GM21717 (cell line): ENCODE measurements at regions not wholly inside any gene's neighbourhood (a gene's known extent, or its start where the extent isn't known, plus 50 kb on each side); places are given as distances from the start of the nearest gene placed in this dataset.

Experiments
- ATAC-seq: cut with Tn5 transposase; IDR thresholded peaks from one replicate; pipeline ENCODE4 v1.9.1; 2021; ENCODE audit warnings: mild to moderate bottlenecking, moderate library complexity; ENCODE audit not compliant: unreplicated experiment

- no peak for ATAC-seq
Measured at GRCh38 chr6:37556881-37557644, 57.4 kb upstream of the CCDC167 start.

- no peak for ATAC-seq
Measured at GRCh38 chr6:37555040-37555781, 55.5 kb upstream of the CCDC167 start.

GRCh38 chr6:37554480-37554819 lies 54.8 kb upstream of the CCDC167 start:
- no peak for ATAC-seq

GRCh38 chr6:37552267-37552666 lies 52.6 kb upstream of the CCDC167 start:
- no peak for ATAC-seq

GRCh38 chr6:37551867-37552266 lies 52.2 kb upstream of the CCDC167 start:
- no peak for ATAC-seq

GRCh38 chr6:37551446-37551845 lies 51.8 kb upstream of the CCDC167 start:
- no peak for ATAC-seq

- ATAC-seq = no peak
Measured at GRCh38 chr6:37551002-37551401, 51.3 kb upstream of the CCDC167 start.

GRCh38 chr6:37550191-37550831 lies 50.6 kb upstream of the CCDC167 start:
- no peak for ATAC-seq

- ATAC-seq = no peak
Measured at GRCh38 chr6:37549558-37549957, 49.9 kb upstream of the CCDC167 start.
